Urinary bladder (tissue), 3 donors: ENCODE measurements at regions not wholly inside any gene's neighbourhood (a gene's known extent, or its start where the extent isn't known, plus 50 kb on each side); places are given as distances from the start of the nearest gene placed in this dataset.
"Not testable (repeated sequence)": the region's sequence is repeated elsewhere in the genome, so short reads cannot be mapped to it uniquely, and the experiment has no call there.

Experiments used
- DNase-seq: peaks from one replicate; pipeline ENCODE4 v3.0.0-alpha.2; 2015; ENCODE audit errors: extremely low spot score
- H3K27ac ChIP-seq: one replicate; pipeline ENCODE4 v1.5.1; 2013; ENCODE audit warnings: low read depth, mild to moderate bottlenecking, moderate library complexity
- H3K36me3 ChIP-seq: one replicate; pipeline ENCODE4 v1.6.1; 2013; ENCODE audit warnings: mild to moderate bottlenecking, moderate library complexity; ENCODE audit not compliant: insufficient read depth
- H3K4me1 ChIP-seq: one replicate; pipeline ENCODE4 v1.6.1; 2013; ENCODE audit warnings: mild to moderate bottlenecking, moderate library complexity; ENCODE audit not compliant: insufficient read depth
- H3K4me3 ChIP-seq: one replicate; pipeline ENCODE4 v1.5.1; 2013; ENCODE audit warnings: low read depth, low read length
- WGBS: extraction: QIAGEN DNeasy Blood & Tissue Kit; methylation state at CpG from one replicate; pipeline ENCODE4 v1.1.7; 2013; 5-methylcytosine and 5-hydroxymethylcytosine counted together
- donor health status: healthy with polysubstance abuse.
- donor health status: healthy.

DNA sequence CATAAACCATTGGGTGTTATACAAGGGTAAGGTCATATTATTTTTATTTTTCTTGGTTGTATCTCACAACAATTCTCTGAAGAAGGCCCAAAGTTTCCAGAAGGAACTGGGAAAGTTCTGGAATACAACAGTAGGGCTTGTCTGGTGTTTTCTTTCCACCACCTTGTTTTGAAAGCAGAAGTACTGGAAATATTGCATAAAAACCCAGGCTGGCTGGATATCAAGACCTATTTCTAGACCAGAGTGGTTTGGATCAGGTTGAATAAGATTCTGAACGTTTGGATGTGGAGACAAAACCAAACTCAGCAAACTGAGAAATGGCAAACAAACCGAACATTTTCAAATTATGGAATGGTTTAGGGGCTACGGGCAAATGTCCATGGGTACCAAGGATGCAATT, 182.6 kb upstream of the FZD8 start:
- whole genome bisulfite sequencing, result 80% methylated on average over 3 of the region's 3 CpGs
- H3K27ac ChIP-seq, result no peak overlapping the region
- no peak for DNase-seq
- H3K4me1 ChIP-seq, result no peaks in the 10 kb centered on the region
- no peak overlapping the region for H3K4me3 ChIP-seq
- no peaks in the 10 kb centered on the region for H3K36me3 ChIP-seq

DNA sequence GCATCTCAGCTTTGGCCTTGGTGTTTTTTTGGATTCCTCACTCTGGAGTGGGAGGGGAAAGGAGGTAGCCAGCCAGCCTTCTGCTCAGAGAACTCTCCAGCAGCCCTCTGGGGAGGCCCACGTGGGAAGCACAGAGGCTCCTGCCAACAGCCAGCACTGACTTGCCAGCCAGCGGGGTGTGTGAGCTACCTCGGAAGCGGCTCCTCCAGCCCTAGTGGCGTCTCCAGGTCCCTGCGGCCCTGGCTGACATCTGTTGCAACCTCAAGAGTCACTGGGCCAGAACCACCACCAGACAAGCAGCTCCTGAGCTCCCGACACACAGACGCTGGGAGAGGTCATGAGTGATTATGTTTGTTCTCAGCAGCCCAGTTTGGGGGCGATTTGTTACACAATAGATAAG, 180.2 kb upstream of the FZD8 start:
- H3K27ac ChIP-seq, result no peak overlapping the region
- WGBS, result 29% methylated on average over 9 of the region's 9 CpGs
- no peak for DNase-seq
- H3K4me1 ChIP-seq, result no peaks in the 10 kb centered on the region
- no peak overlapping the region for H3K4me3 ChIP-seq
- H3K36me3 ChIP-seq, result no peaks in the 10 kb centered on the region

- Histone ChIP-seq H3K4me1 (no peaks in the 10 kb centered on the region), H3K4me3 (no peak overlapping the region), H3K27ac (no peak overlapping the region), H3K36me3 (no peaks in the 10 kb centered on the region)
- WGBS, result 62% methylated on average over 4 of the region's 4 CpGs
- DNase-seq, result peak; percentile 10
Observed at GRCh38 chr10:35821339-35821911, 179.3 kb upstream of the FZD8 start.

- H3K27ac ChIP-seq, result no peak overlapping the region
- H3K4me1 ChIP-seq, result no peaks in the 10 kb centered on the region
- no peak for DNase-seq
- WGBS, result 82% methylated on average over 5 of the region's 5 CpGs
- no peak overlapping the region for H3K4me3 ChIP-seq
- no peaks in the 10 kb centered on the region for H3K36me3 ChIP-seq
Observed at GRCh38 chr10:35819736-35820135, 177.6 kb upstream of the FZD8 start.

- Histone ChIP-seq H3K27ac (no peak overlapping the region), H3K4me3 (no peak overlapping the region), H3K4me1 (no peaks in the 10 kb centered on the region), H3K36me3 (no peaks in the 10 kb centered on the region)
- no peak for DNase-seq
- 89% methylated on average over 3 of the region's 3 CpGs for WGBS
Observed at GRCh38 chr10:35819011-35819410, 176.9 kb upstream of the FZD8 start.

- H3K27ac ChIP-seq, H3K4me1 ChIP-seq, H3K4me3 ChIP-seq, DNase-seq, H3K36me3 ChIP-seq: not testable (repeated sequence)
- 91% methylated on average over 3 of the region's 5 CpGs for WGBS
Observed at GRCh38 chr10:35817109-35817508, 175.0 kb upstream of the FZD8 start.

- Histone ChIP-seq H3K27ac (no peak overlapping the region), H3K4me3 (no peak overlapping the region), H3K36me3 (no peaks in the 10 kb centered on the region), H3K4me1 (no peaks in the 10 kb centered on the region)
- WGBS, result 84% methylated on average over 4 of the region's 4 CpGs
- DNase-seq, result no peak
Observed at GRCh38 chr10:35813219-35813618, 171.1 kb upstream of the FZD8 start.

DNA sequence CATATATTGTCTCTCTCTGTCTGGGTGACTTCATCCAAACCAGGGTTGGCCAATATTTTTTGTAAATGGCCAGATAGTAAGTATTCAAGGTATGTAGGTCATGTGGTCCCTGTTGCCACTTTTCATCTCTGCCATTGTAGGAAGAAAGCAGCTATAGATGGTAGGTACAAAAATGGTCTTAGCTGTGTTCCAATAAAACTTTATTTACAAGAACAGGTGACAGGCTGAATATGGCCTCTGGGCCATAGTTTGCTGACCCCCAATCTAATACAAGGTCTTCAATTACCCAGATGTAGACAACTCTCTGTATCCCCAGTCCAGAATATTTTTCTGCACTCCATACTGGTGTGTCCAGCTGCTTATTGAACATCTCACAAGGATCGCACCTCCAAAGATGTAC, 166.2 kb upstream of the FZD8 start:
- no peaks in the 10 kb centered on the region for H3K4me1 ChIP-seq
- no peak overlapping the region for H3K27ac ChIP-seq
- H3K4me3 ChIP-seq, result no peak overlapping the region
- DNase-seq, result no peak
- WGBS, result 97% methylated on average over 1 of the region's 1 CpG
- H3K36me3 ChIP-seq, result no peaks in the 10 kb centered on the region

DNA sequence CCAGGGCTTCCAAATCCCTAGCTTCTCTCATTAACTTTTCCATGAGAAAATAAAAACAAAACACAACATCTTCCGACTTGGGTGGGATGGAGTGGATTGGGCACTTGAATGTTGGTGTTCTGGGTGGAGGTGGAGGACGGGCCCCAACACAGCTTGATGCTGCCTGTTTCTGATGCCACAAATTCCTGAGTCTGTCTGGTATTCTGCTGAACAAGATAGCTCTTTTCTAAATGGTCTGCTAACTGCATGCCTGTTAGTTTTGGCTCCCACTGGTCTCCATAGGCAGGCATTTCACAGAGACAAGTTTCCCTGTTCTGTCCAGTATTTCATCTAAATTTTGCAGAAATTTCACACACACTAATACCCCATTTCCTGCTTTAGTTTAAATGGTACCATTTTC, 160.9 kb upstream of the FZD8 start:
- Histone ChIP-seq H3K36me3 (no peaks in the 10 kb centered on the region), H3K4me3 (no peak overlapping the region), H3K27ac (no peak overlapping the region), H3K4me1 (no peaks in the 10 kb centered on the region)
- DNase-seq, result no peak
- 77% methylated on average over 2 of the region's 2 CpGs for WGBS

- DNase-seq, result no peak
- Histone ChIP-seq H3K4me1 (no peaks in the 10 kb centered on the region), H3K27ac (no peak overlapping the region), H3K4me3 (no peak overlapping the region), H3K36me3 (no peaks in the 10 kb centered on the region)
- 83% methylated on average over 2 of the region's 2 CpGs for WGBS
Observed at GRCh38 chr10:35797187-35797586, 155.1 kb upstream of the FZD8 start.

GRCh38 chr10:35795131-35795824, 153.2 kb upstream of the FZD8 start:
- Histone ChIP-seq H3K4me1 (no peaks in the 10 kb centered on the region), H3K27ac (no peak overlapping the region), H3K36me3 (no peaks in the 10 kb centered on the region), H3K4me3 (no peak overlapping the region)
- DNase-seq, result no peak
- 74% methylated on average over 13 of the region's 13 CpGs for WGBS

- whole genome bisulfite sequencing, result 85% methylated on average over 12 of the region's 12 CpGs
- Histone ChIP-seq H3K4me3 (no peak overlapping the region), H3K27ac (no peak overlapping the region), H3K4me1 (no peaks in the 10 kb centered on the region), H3K36me3 (no peaks in the 10 kb centered on the region)
- DNase-seq, result no peak
Observed at GRCh38 chr10:35794703-35795102, 152.6 kb upstream of the FZD8 start.

GRCh38 chr10:35792291-35792690, 150.2 kb upstream of the FZD8 start:
- Histone ChIP-seq H3K36me3 (no peaks in the 10 kb centered on the region), H3K27ac (no peak overlapping the region), H3K4me1 (no peaks in the 10 kb centered on the region), H3K4me3 (no peak overlapping the region)
- DNase-seq, result no peak
- WGBS, result 75% methylated on average over 7 of the region's 7 CpGs

DNA sequence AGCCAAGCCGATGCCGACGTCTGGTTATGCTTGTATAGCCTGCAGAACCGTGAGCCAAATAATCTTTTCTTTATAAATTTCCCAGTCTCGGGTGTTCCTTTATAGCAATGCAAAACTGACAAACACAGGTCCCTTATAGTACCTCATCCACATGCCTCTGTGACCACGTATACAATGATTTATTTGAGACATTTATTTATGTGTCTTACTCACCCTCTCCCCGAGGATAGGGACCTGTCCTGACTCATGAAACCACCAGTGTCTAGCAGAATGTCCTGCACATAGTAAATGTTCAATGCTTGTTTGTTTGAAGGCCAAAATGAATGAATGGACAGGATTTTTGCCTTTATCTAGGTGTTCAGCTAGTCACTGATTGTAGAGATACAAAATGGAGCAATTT, 147.9 kb upstream of the FZD8 start:
- Histone ChIP-seq H3K27ac (no peak overlapping the region), H3K4me1 (no peaks in the 10 kb centered on the region), H3K4me3 (no peak overlapping the region), H3K36me3 (no peaks in the 10 kb centered on the region)
- no peak for DNase-seq
- WGBS, result 75% methylated on average over 7 of the region's 7 CpGs

DNA sequence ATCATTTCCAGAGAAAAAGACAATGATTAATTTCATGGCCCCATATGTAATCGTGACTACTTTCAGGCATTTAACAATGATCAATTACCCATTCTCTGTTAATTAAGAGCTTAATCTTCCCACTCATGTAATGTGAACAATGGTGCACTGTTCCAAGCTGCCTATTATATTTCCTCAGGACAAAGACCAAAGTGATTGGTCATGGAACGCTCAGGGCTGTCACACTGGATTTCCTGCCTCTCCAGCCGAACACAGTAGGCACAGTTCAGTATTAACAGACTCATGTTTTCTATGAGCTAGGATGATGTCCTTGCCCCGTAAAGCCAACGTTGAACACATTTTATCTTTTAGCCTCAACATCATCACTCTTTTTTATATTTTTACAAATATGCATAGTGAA, 142.7 kb upstream of the FZD8 start:
- H3K27ac ChIP-seq, result no peak overlapping the region
- DNase-seq, result no peak
- H3K4me1 ChIP-seq, result no peaks in the 10 kb centered on the region
- no peaks in the 10 kb centered on the region for H3K36me3 ChIP-seq
- H3K4me3 ChIP-seq, result no peak overlapping the region
- 76% methylated on average over 5 of the region's 5 CpGs for WGBS
